ENCODE measurements at regions not wholly inside any gene's neighbourhood (a gene's known extent, or its start where the extent isn't known, plus 50 kb on each side); places are given as distances from the start of the nearest gene placed in this dataset.

DNA sequence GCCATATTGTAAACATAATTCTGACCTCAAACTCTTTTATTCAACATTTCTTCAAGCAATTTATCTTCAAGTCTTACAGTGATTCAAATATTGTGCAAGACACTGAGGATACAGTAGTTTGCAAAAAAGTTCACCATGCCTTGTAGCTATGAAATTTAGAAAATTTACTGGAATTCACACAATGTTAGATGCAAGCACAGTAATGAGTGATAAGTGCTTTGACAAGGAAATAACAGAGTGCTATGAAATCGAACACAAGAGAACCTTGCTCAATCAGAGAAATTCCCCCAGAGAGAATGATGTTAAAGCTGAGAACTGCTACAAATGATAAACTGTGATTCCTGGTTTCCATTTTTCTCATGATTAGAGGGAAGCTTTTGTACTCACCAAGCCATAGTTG, 952.9 kb downstream of the FAT4 start:
- TF ChIP-seq, protein P1, sequence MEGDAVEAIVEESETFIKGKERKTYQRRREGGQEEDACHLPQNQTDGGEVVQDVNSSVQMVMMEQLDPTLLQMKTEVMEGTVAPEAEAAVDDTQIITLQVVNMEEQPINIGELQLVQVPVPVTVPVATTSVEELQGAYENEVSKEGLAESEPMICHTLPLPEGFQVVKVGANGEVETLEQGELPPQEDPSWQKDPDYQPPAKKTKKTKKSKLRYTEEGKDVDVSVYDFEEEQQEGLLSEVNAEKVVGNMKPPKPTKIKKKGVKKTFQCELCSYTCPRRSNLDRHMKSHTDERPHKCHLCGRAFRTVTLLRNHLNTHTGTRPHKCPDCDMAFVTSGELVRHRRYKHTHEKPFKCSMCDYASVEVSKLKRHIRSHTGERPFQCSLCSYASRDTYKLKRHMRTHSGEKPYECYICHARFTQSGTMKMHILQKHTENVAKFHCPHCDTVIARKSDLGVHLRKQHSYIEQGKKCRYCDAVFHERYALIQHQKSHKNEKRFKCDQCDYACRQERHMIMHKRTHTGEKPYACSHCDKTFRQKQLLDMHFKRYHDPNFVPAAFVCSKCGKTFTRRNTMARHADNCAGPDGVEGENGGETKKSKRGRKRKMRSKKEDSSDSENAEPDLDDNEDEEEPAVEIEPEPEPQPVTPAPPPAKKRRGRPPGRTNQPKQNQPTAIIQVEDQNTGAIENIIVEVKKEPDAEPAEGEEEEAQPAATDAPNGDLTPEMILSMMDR (IDR thresholded peaks at IDR 0.05; ENCODE audit: low read depth, low read length, poor library complexity, severe bottlenecking): no peak
- TF ChIP-seq EZH2phosphoT487 (IDR thresholded peaks at IDR 0.05; ENCODE audit: borderline replicate concordance, low read length): no peak
- Histone ChIP-seq H3K36me3 (ENCODE audit: control insufficient read depth, low read length) (no peaks in the 10 kb centered on the region), H3K4me2 (ENCODE audit: low read length) (no peak overlapping the region), H3K4me3 (ENCODE audit: low read length) (no peak overlapping the region), H3K9me3 (ENCODE audit: control insufficient read depth, insufficient read depth, low read length) (no peaks in the 10 kb centered on the region), H3K27me3 (ENCODE audit: control insufficient read depth, low read length) (no peaks in the 10 kb centered on the region), H3K9me2 (replicated peaks; ENCODE audit: control insufficient read depth, low read length) (no peaks in the 10 kb centered on the region), H3F3A (ENCODE audit: control insufficient read depth, insufficient read depth) (no peaks in the 10 kb centered on the region), H4K20me1 (ENCODE audit: control insufficient read depth, insufficient read depth, low read depth, low read length) (no peaks in the 10 kb centered on the region), H3K4me1 (ENCODE audit: control insufficient read depth, low read length) (no peaks in the 10 kb centered on the region), H3K27ac (ENCODE audit: low read depth, low read length) (no peak overlapping the region), H3K79me2 (ENCODE audit: control insufficient read depth, low read length) (no peaks in the 10 kb centered on the region)

DNA sequence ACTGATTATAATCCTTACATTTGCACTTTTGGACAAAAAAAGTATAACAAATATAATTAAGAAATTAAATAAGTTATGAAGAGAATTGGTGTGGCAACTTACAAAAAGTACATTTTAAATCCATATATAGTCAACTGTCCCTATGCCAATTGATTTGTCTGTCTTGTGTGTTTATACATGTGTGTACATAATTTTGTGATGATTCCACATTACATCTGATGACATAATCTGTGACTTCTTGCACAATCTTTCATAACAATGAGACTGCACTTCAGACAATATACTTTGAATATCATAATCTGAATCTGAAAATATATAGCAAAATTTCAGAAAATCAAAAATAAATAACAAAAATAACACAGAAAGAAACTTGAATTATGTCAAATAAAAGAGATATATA, 953.4 kb downstream of the FAT4 start:
- Histone ChIP-seq H3K27me3 (ENCODE audit: control insufficient read depth, low read length) (no peaks in the 10 kb centered on the region), H4K20me1 (ENCODE audit: control insufficient read depth, insufficient read depth, low read depth, low read length) (no peaks in the 10 kb centered on the region), H3K79me2 (ENCODE audit: control insufficient read depth, low read length) (no peaks in the 10 kb centered on the region), H3F3A (ENCODE audit: control insufficient read depth, insufficient read depth) (no peaks in the 10 kb centered on the region), H3K9me2 (replicated peaks; ENCODE audit: control insufficient read depth, low read length) (no peaks in the 10 kb centered on the region), H3K4me2 (ENCODE audit: low read length) (no peak overlapping the region), H3K4me1 (ENCODE audit: control insufficient read depth, low read length) (no peaks in the 10 kb centered on the region), H3K27ac (ENCODE audit: low read depth, low read length) (no peak overlapping the region), H3K4me3 (ENCODE audit: low read length) (no peak overlapping the region), H3K36me3 (ENCODE audit: control insufficient read depth, low read length) (no peaks in the 10 kb centered on the region), H3K9me3 (ENCODE audit: control insufficient read depth, insufficient read depth, low read length) (no peaks in the 10 kb centered on the region)
- TF ChIP-seq, protein P1 (IDR thresholded peaks at IDR 0.05; ENCODE audit: low read depth, low read length, poor library complexity, severe bottlenecking): no peak
- TF ChIP-seq EZH2phosphoT487 (IDR thresholded peaks at IDR 0.05; ENCODE audit: borderline replicate concordance, low read length): no peak

DNA sequence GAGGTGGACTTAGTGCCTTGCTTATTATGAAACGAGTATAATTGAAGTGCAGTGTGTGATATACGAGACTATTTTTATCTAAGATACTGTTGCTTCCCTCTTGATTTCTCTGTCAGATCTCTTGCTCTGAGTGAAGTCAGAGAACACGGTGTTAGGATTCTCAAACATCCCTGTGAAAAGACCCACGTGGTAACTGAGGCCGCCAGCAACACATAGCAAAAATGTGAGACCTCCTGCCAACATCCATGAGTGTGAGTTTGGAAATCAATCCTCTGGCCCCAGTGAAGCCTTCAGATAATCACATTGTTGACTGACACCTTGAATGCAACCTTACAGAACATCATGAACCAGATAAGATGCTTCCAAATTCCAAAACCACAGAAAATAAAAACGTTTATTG, 954.4 kb downstream of the FAT4 start:
- Histone ChIP-seq H3K36me3 (ENCODE audit: control insufficient read depth, low read length) (no peaks in the 10 kb centered on the region), H3K27ac (ENCODE audit: low read depth, low read length) (no peak overlapping the region), H3K4me3 (ENCODE audit: low read length) (no peak overlapping the region)

More for the DNA sequence above, 954.4 kb downstream of the FAT4 start:
- Histone ChIP-seq H3F3A (ENCODE audit: control insufficient read depth, insufficient read depth) (no peaks in the 10 kb centered on the region), H3K9me3 (ENCODE audit: control insufficient read depth, insufficient read depth, low read length) (no peaks in the 10 kb centered on the region), H3K4me1 (ENCODE audit: control insufficient read depth, low read length) (no peaks in the 10 kb centered on the region), H3K79me2 (ENCODE audit: control insufficient read depth, low read length) (no peaks in the 10 kb centered on the region), H3K9me2 (replicated peaks; ENCODE audit: control insufficient read depth, low read length) (no peaks in the 10 kb centered on the region), H3K4me2 (ENCODE audit: low read length) (no peak overlapping the region), H3K27me3 (ENCODE audit: control insufficient read depth, low read length) (no peaks in the 10 kb centered on the region), H4K20me1 (ENCODE audit: control insufficient read depth, insufficient read depth, low read depth, low read length) (no peaks in the 10 kb centered on the region)
- TF ChIP-seq EZH2phosphoT487 (IDR thresholded peaks at IDR 0.05; ENCODE audit: borderline replicate concordance, low read length): no peak
- TF ChIP-seq, protein P1 (IDR thresholded peaks at IDR 0.05; ENCODE audit: low read depth, low read length, poor library complexity, severe bottlenecking): no peak
